Right ventricle myocardium inferior (tissue), 1 donor: ENCODE measurements at regions not wholly inside any gene's neighbourhood (a gene's known extent, or its start where the extent isn't known, plus 50 kb on each side); places are given as distances from the start of the nearest gene placed in this dataset.

Experiments used
- ATAC-seq: fragments of 200-7000 bp; cut with Tn5 transposase; one replicate; pipeline ENCODE4 v1.9.1; 2020; ENCODE audit warnings: mild to moderate bottlenecking, moderate library complexity
- DNase-seq: peaks from one replicate; pipeline ENCODE4 v3.0.0; 2021; ENCODE audit errors: missing footprints
- intact Hi-C: fragments of 100-400 bp; cut with DNase I; formaldehyde crosslinking; loops from one replicate; pipeline ENCODE4 v1.11.0; 2022
- donor health status: DM: no; HTN: yes; CAD: no; lungs with severe emphysema.

DNA sequence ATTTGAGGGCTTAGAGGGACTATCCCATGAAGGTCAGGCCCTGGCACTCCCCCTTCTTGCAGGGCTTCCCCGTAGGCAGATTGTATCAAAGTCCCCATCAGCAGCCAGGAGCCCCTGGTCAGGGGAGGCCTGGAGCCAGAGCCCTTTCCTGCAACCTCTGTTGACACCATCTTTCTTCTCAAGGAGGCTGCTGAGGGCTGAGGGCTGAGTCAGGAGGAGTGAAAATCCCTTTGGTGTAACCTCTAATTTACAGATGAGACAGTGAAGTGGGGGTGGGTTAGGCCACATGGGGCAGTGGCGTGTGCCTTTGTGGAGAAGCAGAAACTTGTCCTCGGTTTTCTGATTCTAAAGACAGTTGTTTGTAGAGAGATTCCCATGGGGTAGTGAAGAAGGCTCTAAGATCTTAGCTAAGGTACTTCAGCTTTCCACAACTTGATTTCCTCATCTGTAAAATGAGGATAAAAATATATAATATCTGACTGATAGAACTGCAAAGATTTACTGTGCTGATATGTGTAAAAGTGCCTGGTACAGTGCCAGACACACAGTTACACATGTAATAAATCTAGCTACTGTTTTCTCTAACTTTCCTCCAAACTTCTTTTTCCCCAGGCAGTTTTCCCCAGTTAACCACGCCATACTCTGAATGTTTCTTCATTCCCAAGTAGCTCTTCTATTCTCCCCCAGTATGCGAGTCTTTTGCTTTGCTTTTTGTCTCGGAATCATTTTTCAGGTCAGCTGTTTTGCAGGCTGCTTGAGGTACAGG, 249.4 kb upstream of the TPM1 start:
- intact Hi-C loops, result no loop called here
- ATAC-seq (no peak), DNase-seq (no peak)

DNA sequence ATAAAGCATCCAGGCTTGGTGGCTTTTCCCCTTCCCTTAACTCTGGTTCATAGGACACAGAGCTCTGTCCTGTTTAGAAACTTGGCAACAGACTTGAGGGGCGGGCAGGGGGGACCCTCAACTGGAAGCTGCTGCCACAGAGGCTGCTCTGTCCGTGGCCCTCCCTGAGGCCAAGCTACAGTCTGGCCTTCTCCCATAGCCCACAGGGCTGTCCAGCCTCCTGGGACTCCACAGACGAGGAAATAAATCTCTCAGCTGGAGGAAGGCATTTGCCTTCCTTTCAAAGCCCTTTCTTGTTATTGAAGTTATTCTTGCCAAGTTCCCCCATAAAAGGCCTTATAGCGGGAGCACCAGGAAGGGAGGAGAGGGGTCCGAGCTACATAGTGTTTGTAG, 248.8 kb upstream of the TPM1 start:
- ATAC-seq (no peak), DNase-seq (no peak)
- intact Hi-C loops, result no loop called here

DNA sequence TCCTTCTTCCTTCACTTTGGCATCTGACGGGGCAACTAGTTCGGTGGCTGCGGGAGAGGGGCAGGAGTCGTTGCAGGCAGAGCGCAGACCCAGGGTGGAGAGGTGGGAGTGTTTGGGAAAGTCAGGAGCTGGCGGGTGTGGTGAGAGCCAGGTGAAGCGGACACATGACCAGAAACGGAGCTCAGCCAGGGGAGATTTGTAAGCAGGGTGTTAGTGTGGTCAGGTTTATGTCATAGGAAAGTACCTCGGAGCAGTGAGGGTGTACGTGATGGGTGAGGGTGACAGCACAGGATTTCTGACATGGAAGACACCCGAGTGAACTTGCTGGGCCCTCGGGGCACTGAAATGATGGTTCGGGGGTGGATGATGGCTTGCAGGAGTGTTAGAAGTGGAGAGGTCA, 247.4 kb upstream of the TPM1 start:
- no peak for ATAC-seq

DNA sequence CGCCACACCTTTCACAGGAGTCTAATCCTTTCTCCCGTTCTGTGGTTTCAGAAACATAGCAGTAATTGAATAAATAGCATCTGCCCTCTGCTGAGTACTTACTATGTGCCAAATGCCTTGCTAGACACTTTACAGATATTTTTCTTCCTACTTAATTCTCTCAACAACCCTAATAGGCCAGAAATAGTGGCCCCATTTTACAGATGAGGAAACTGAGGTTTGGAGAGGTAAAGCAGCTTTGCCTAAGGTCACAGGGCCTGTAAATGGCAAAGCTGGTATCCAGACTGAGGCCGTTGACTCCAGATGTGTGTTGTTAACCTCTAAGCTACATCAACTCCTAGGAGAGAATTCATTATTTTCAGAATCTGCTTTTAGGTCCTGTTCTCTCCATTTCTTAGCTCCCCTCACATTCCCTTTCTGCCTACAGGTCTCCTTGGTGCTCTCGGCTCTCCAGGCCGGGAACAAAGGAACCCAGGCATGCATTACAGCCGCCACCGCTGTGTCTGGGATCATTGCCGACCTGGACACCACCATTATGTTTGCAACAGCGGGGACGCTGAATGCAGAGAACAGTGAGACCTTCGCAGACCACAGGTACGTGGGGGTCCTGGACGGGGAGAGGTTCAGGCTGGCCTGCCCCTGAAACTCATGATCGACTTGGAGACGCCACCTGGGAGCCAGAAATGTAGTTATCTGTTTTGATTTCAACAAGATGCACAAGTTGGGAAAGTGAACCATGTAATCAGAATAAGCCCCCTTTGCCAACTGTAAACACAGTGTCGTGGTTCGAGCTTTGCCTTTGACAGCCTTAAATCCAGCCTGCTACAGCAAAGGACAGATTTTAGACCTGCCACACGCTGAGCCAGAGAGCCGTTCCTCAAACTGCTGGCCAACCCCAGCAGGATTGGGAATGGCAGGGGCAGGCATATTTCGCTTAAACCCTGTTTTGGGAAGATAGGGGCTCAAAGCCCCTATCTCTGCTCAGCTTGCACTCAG, 246.5 kb upstream of the TPM1 start:
- ATAC-seq (no peak), DNase-seq (peak; percentile 44)
- intact Hi-C loops, result no loop called here

More for the DNA sequence above, 247.4 kb upstream of the TPM1 start:
- intact Hi-C loops, result no loop called here
- peak; percentile 42 for DNase-seq

DNA sequence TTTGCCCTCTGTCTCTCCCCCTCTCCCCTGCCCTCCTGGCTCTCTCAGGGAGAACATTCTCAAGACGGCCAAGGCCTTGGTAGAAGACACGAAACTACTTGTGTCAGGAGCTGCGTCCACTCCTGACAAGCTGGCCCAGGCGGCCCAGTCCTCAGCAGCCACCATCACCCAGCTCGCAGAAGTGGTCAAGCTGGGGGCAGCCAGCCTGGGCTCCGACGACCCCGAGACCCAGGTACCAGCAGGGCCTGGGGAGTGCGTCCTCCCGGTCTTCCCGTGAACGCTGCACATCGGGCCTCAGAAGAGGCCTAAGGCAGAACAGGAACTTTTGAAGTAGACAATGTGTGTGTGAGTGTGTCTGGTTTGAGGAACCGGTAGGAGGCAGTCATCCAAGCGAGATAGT, 245.4 kb upstream of the TPM1 start:
- ATAC-seq, result no peak
- no peak for DNase-seq
- intact Hi-C loops, result no loop called here

DNA sequence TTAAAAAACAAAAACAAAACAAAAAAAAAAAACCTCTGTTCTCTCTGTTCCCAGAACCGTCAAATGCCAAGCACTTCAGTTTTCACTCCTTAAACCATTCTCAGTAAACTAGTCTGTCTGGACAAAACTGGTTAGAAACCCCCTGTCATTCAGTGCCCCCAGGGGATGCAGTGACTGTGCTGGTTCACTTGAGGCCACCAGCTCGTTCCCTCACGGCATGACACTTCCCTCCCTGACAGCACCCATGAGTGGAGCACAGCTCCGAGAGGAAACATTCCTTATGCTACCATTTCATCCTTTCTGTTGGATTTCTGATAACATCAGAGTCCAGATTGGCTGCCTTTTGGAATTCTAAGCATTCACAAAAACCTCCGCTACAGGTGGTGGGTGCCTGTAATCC, 244.0 kb upstream of the TPM1 start:
- no peak for DNase-seq
- intact Hi-C loops, result no loop called here
- no peak for ATAC-seq

DNA sequence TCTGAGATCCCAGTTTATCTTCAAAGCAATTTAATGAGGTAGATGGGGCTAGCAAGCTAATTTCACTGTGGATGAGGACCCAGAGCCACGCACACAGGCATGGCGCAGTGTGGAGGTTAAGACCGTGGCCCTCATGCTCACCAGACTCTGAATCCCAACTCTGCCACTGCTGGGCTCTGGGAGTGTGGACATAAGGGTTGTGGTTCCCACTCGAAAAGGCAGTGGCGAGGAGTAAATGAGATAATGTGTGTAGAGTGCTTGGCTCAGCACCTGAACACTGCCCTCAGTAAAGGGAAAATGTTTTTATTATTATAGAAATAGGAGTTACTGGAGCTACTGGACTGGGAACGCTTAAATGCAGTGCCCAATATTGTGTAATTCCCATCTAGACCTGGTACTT, 243.5 kb upstream of the TPM1 start:
- ATAC-seq, result peak; percentile 9
- DNase-seq, result no peak
- intact Hi-C loops, result no loop called here

DNA sequence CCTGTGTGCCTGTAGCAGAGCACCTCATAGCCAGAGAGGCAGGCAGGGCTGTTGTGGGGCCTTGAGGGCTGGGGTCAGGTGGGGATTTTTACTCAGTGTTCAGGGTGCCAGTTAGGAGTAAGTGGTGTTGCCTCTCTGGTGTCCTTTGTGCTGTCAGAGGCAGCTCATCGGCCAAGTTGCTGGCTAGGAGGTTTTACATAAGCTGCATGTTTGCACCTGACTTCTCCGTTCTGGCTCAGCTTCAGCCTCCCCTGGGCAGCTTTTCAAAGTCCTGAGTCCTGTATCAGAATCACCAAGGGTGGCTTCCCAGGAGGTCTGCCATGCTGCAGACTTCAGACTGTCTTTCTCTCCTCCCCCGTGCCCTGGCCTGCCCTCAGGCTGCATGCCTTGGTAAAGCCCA, 242.6 kb upstream of the TPM1 start:
- intact Hi-C loops, result no loop called here
- ATAC-seq (peak; percentile 84), DNase-seq (no peak)

DNA sequence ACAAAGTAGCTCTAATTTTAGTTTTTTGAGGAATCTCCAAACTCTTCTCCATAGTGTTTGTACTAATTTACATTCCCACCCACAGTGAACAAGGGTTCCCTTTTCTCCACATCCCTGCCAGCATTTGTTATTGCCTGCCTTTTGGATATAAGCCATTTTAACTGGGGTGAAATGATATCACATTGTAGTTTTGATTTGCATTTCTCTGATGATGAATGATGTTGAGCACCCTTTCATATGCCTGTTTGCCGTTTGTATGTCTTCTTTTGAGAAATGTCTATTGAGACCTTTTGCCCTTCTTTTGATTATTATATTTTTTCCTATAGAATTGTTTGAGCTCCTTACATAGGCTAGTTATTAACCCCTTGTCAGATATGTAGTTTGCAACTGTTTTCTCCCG, 239.9 kb upstream of the TPM1 start:
- intact Hi-C loops, result no loop called here
- DNase-seq (no peak), ATAC-seq (no peak)

DNA sequence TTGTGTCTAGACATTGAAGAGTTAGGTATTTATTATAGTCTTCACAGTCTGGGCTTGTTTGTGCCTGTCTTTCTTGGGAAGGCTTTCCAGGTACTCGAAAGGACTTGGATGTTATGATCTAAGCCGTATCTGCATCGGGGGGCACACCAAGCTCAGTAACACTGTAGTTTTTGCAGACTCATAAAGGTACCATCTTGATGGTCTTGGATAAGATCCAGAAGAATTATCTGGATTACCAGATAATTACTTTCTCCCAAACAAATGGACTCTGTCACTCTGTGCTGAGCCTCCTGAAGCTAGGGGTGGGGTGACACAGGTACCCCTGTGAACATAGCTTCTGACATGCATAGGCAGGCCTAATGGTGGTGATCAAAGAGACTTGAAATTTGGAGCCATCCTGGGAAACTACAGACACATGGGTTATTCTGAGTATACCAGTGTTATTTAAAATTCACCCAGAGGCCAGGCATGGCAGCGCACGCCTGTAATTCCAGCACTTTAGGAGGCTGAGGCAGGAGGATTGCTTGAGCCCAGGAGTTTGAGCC, 238.6 kb upstream of the TPM1 start:
- DNase-seq, result no peak
- ATAC-seq, result no peak
- intact Hi-C loops, result no loop called here

DNA sequence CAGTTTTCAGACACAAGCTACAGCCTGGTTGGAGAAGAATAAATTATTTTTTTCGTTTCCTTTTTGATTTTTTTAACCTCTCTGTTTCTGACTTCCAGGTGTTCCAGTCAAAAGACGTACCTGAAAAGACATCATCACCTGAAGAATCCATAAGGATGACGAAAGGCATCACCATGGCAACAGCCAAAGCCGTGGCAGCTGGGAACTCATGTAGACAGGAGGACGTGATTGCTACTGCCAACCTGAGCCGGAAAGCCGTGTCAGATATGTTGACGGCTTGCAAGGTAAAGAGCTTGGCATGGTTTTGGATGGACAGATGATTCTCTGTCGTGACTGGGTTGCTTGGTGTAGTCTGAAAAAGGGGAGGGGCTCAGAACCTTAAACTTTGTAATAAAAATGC, 237.0 kb upstream of the TPM1 start:
- DNase-seq, result no peak
- ATAC-seq, result no peak
- intact Hi-C loops, result no loop called here

DNA sequence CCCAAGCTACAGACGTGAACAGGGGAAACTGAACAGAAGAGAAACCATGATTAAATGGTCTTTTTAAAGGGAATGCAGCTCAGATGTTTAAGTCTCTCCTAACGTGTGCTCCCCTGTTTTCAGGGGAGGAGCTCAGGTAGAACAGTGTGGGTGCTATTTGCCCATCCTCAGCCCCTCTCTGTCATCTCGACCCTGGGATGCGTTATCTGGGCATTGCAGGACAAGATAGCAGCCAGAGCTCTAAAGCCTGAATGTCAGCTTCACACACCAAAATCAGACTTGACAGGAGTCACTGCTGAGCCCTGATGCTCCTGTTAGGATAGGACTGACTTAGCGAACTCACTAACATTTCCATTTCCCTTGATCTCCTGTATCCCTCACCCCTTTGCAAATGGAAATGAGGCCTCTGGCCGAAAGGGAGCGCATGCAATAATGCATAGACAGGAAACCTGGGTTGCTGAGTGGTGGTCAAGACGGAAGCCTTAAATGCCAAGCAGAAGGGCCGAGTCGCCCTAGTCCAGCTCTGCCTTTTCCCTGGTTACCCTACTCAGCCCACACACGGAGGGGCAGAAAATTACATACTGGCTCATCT, 234.9 kb upstream of the TPM1 start:
- ATAC-seq, result no peak
- no peak for DNase-seq
- intact Hi-C loops, result no loop called here

DNA sequence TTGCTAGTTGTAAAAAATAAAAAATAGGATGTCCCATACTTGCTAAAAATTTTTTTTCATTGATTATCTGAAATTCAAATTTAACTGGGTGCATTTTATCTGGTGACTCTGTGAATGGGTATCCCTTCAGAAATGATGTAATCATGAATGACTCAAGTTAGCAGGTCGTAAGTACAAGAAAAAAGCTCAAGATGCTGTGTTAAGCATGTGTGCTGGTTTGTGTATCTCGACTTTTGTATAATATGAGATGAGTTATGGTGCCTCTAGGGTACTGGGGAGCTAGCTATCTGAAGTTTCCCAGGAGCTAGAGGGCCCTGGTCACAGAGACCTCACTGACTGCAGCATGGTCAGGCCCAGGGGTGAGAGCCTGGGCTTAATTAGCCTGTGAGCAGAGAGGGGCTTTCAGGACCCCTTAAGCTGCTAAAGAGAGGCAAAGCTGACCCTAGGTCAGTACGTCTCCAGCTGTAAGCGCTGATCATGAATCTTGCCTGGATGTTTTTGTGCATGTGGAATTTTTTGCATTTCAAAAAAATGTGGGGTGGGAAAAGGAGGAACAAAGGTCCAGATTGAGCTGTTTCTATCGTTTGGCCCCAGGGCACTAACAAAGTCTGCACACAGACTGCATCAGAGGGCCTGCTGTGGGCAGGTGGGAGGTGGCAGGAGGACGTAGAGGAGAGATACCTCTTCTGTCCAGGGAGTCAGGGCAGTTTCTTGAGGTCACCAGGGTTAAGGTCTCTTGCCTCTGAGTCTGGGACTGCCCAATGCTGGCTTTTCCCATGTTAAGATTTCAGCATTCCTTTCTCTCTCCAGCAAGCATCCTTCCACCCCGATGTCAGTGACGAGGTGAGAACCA, 233.2 kb upstream of the TPM1 start:
- no peak for DNase-seq
- no peak for ATAC-seq
- intact Hi-C loops, result no loop called here

DNA sequence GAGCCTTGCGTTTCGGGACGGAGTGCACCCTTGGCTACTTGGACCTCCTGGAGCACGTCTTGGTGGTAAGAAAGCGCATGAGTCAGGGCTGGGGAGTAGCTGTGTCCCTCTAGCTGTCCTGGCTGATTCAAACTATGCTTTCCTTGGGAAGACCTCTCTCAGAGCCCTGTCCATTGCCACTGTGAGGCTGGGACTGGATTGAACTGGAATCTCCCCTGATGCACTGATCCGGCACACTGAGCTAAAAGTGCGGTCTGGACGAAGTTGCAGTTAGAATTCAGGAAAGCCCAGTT, 232.6 kb upstream of the TPM1 start:
- intact Hi-C loops, result no loop called here
- no peak for DNase-seq
- ATAC-seq, result no peak

DNA sequence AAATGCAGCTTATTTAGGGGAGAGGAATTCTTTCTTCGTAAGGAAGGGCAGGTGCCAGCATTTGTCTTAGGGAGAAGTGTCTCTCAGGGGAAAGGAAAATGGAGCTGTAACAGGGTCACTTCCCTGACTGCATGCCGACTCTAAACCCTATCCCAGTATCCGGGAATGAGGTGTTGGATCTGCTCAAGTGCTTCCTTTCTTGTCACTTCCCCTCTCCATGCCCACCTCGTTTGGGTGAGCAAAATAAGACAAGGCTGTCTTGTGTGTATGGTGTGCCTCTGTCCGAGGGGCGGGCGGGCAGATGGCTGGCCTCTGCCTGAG, 230.1 kb upstream of the TPM1 start:
- DNase-seq, result no peak
- intact Hi-C loops, result no loop called here
- no peak for ATAC-seq

DNA sequence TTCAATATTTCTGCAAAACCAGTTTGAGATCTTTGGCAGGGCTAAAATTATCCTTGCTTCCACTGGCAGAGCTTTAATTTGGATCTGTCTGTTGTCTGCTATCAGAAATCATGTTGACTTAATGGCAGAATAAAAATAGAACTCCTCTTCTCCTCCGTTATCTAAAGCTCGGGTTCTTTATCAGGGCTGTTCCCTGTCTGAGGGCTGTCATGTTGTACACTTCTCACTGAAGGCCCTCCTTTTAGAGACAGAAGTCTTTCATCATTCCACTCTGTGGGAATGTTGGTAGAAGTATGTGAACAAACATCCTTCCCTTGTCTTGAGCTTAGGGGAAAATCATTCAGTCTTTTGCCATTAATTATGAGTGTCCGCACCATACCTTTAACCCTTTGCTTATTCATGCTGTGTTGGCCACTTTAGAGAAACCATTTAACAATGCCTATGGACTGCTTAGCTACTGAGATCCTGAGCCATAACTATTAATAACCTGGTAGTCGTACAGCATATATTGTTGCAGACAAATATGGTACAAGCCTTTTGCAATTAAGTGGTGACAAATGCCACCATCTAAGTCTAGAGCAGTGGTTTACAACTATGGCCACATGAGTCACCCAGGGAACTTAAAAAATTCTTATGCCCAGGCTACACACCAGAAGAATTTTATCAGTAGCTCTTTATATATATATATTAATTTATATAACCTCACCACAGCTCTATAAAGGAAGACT, 226.0 kb upstream of the TPM1 start:
- intact Hi-C loops, result no loop called here
- ATAC-seq (peak; percentile 90), DNase-seq (no peak)

DNA sequence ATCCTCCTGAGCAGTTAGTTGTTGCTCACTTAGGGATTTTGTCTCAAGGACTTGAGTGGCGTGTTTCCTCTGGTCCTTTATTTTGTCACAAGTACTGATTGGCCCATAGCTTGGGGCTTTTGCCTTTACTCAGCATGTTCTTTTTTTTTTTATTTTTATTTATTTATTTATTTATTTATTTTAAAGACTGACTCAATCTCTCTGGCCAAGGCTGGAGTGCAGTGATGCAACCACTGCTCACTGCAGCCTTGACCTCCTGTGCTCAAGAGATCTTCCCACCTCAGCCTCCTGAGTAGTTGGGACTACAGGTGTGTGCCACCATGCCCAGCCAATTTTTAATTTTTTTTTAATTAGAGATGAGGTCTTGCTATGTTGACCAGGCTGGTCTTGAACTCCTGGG, 223.9 kb upstream of the TPM1 start:
- no peak for DNase-seq
- ATAC-seq, result no peak
- intact Hi-C loops, result no loop called here

DNA sequence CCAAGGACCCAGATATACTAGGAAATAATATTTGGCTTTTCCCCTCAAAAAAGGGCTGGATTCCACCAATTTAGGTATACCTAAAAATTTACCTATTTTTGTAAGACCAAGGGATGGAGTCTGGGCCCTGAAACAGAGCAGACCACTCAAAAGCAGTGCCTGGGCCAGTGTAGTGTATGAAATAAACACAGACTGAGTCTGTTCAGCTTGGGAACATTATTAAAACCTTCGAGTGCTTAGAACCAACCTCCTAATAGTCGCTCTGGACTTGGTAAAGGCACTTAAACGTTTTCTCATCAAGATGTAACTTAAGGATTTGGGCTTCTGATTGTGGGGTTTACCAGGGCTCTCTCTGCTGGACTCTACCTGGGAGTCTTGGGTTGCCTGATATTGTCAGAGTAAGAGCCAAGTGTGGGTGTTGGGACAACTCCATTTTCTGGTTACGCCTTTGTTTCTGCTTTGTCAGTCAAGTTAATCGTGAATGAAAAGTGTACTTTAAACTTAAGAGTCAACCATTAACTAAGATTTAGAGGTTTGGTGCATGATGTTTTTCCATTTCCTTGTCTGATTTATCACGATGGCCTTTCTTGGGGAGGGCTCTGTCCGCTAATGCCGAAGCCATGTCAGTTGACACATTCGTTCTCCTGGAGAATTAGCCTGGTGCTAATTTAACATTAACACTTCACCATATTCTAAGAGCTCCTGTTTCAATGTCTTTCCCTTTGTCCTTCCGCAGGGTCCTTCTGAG, 221.0 kb upstream of the TPM1 start:
- no peak for DNase-seq
- intact Hi-C loops, result no loop called here
- no peak for ATAC-seq
